HTERT RPE-1 (cell line): ENCODE measurements at regions not wholly inside any gene's neighbourhood (a gene's known extent, or its start where the extent isn't known, plus 50 kb on each side); places are given as distances from the start of the nearest gene placed in this dataset.
"Not testable (repeated sequence)": the region's sequence is repeated elsewhere in the genome, so short reads cannot be mapped to it uniquely, and the experiment has no call there.

Experiments
- in situ Hi-C: fragments of 300-500 bp; cut with MboI; formaldehyde crosslinking; loops from 4 replicates; pipeline ENCODE4 v1.14.3; 2020; ENCODE audit warnings: low sequenced_read_pairs

- in situ Hi-C loops, result no loop called here
Measured at GRCh38 chr13:43946281-43946680, 66.6 kb downstream of the LACC1 start.

GRCh38 chr13:43947897-43948458 lies 68.3 kb downstream of the LACC1 start:
- in situ Hi-C loops, result no loop called here

- in situ Hi-C loops, result no loop called here
Measured at GRCh38 chr13:43953370-43953769, 73.7 kb downstream of the LACC1 start.

GRCh38 chr13:43956975-43957374 lies 77.3 kb downstream of the LACC1 start:
- in situ Hi-C loops, result not testable (repeated sequence)

- in situ Hi-C loops, result no loop called here
Measured at GRCh38 chr13:43959291-43959690, 79.6 kb downstream of the LACC1 start.

GRCh38 chr13:43961909-43962308 lies 82.2 kb downstream of the LACC1 start:
- in situ Hi-C loops, result no loop called here

- in situ Hi-C loops, result no loop called here
Measured at GRCh38 chr13:43963726-43964125, 84.0 kb downstream of the LACC1 start.

- in situ Hi-C loops, result no loop called here
Measured at GRCh38 chr13:43964698-43965458, 85.2 kb downstream of the LACC1 start.

- in situ Hi-C loops, result no loop called here
Measured at GRCh38 chr13:43965459-43965845, 85.7 kb downstream of the LACC1 start.

- in situ Hi-C loops, result not testable (repeated sequence)
Measured at GRCh38 chr13:43968251-43968942, 88.7 kb downstream of the LACC1 start.

GRCh38 chr13:43968943-43969690 lies 89.4 kb downstream of the LACC1 start:
- in situ Hi-C loops, result not testable (repeated sequence)

- in situ Hi-C loops, result not testable (repeated sequence)
Measured at GRCh38 chr13:43969919-43970318, 90.2 kb downstream of the LACC1 start.

GRCh38 chr13:43970520-43971242 lies 91.0 kb downstream of the LACC1 start:
- in situ Hi-C loops, result not testable (repeated sequence)

GRCh38 chr13:43971324-43971723 lies 91.6 kb downstream of the LACC1 start:
- in situ Hi-C loops, result not testable (repeated sequence)

GRCh38 chr13:43977911-43978310 lies 98.2 kb downstream of the LACC1 start:
- in situ Hi-C loops, result no loop called here

- in situ Hi-C loops, result no loop called here
Measured at GRCh38 chr13:43978688-43979087, 99.0 kb downstream of the LACC1 start.

GRCh38 chr13:43979492-43979891 lies 99.8 kb downstream of the LACC1 start:
- in situ Hi-C loops, result no loop called here

- in situ Hi-C loops, result no loop called here
Measured at GRCh38 chr13:43980587-43980986, 100.9 kb downstream of the LACC1 start.

- in situ Hi-C loops, result no loop called here
Measured at GRCh38 chr13:43981091-43981490, 101.4 kb downstream of the LACC1 start.

GRCh38 chr13:43981512-43982301 lies 102.0 kb downstream of the LACC1 start:
- in situ Hi-C loops, result no loop called here
